GM23248 (cell line): ENCODE measurements at regions not wholly inside any gene's neighbourhood (a gene's known extent, or its start where the extent isn't known, plus 50 kb on each side); places are given as distances from the start of the nearest gene placed in this dataset.
A peak's percentile ranks its signal among the peaks of the same experiment; 100 is the strongest.

Experiments used
- DNase-seq: peaks from one replicate; pipeline ENCODE4 v3.0.0-alpha.2; 2015
- H2AFZ ChIP-seq: fragments of 200-600 bp; sonication (generic); 2 replicates; pipeline ENCODE4 v1.6.1; 2016; ENCODE audit warnings: antibody characterized with exemption
- H3F3A ChIP-seq: fragments of 200-600 bp; sonication (generic); 2 replicates; pipeline ENCODE4 v1.6.1; 2016; ENCODE audit warnings: mild to moderate bottlenecking, antibody characterized with exemption, mixed run types; ENCODE audit not compliant: insufficient read depth
- H3K27ac ChIP-seq: fragments of 200-600 bp; sonication (generic); 2 replicates; pipeline ENCODE4 v1.5.1; 2016; ENCODE audit warnings: mild to moderate bottlenecking
- H3K27me3 ChIP-seq: fragments of 200-600 bp; sonication (generic); replicated peaks from 2 replicates; pipeline ENCODE4 v1.6.1; 2016; ENCODE audit warnings: mild to moderate bottlenecking; ENCODE audit not compliant: insufficient read depth
- H3K36me3 ChIP-seq: fragments of 200-600 bp; sonication (generic); 2 replicates; pipeline ENCODE4 v1.6.1; 2016; ENCODE audit warnings: low read depth, mild to moderate bottlenecking
- H3K4me1 ChIP-seq: fragments of 200-600 bp; sonication (generic); 2 replicates; pipeline ENCODE4 v1.6.1; 2016; ENCODE audit warnings: mild to moderate bottlenecking; ENCODE audit not compliant: insufficient read depth
- H3K4me2 ChIP-seq: fragments of 200-600 bp; sonication (generic); one replicate; pipeline ENCODE4 v1.6.1; 2016; ENCODE audit warnings: mild to moderate bottlenecking; ENCODE audit not compliant: unreplicated experiment
- H3K4me3 ChIP-seq: fragments of 200-600 bp; sonication (generic); 2 replicates; pipeline ENCODE4 v1.5.1; 2016; ENCODE audit warnings: mild to moderate bottlenecking
- H3K79me2 ChIP-seq: fragments of 200-600 bp; sonication (generic); 2 replicates; pipeline ENCODE4 v1.6.1; 2016; ENCODE audit warnings: mild to moderate bottlenecking; ENCODE audit not compliant: insufficient read depth
- H3K9ac ChIP-seq: fragments of 200-600 bp; sonication (generic); 2 replicates; pipeline ENCODE4 v1.6.1; 2016; ENCODE audit warnings: mild to moderate bottlenecking
- H3K9me2 ChIP-seq: fragments of 200-600 bp; sonication (generic); 2 replicates; pipeline ENCODE4 v1.6.1; 2016; ENCODE audit warnings: mixed run types, mild to moderate bottlenecking, moderate library complexity; ENCODE audit not compliant: insufficient read depth
- H3K9me3 ChIP-seq: fragments of 200-600 bp; sonication (generic); one replicate; pipeline ENCODE4 v1.6.1; 2017; ENCODE audit warnings: low read depth
- H4K20me1 ChIP-seq: fragments of 200-600 bp; sonication (generic); 2 replicates; pipeline ENCODE4 v1.6.0; 2016; ENCODE audit not compliant: insufficient read depth
- EZH2 ChIP-seq: fragments of 200-600 bp; sonication (generic); IDR thresholded peaks from 2 replicates; pipeline ENCODE4 v1.6.1; 2018; ENCODE audit warnings: antibody characterized with exemption, mild to moderate bottlenecking; ENCODE audit not compliant: insufficient read depth, poor library complexity, severe bottlenecking
- EZH2phosphoT487 ChIP-seq: fragments of 200-600 bp; sonication (generic); IDR thresholded peaks from 2 replicates; pipeline ENCODE4 v1.6.1; 2018; ENCODE audit warnings: antibody characterized with exemption, moderate library complexity, mild to moderate bottlenecking, low read depth; ENCODE audit not compliant: insufficient read depth
- WGBS, 2 experiments: methylation state at CpG; one replicate each; pipeline ENCODE4 v1.1.6; 2015 to 2017; ENCODE audit warnings: low lambda C conversion rate in 2 of 2, low coverage in 1 of 2; ENCODE audit errors: missing lambda C conversion rate in 2 of 2; 5-methylcytosine and 5-hydroxymethylcytosine counted together
- in situ Hi-C: fragments of 300-500 bp; cut with MboI; formaldehyde crosslinking; loops from 2 replicates; pipeline ENCODE4 v1.15.0; 2020

GRCh38 chr12:67073336-67073735 lies 195.8 kb upstream of the CAND1 start:
- H3K27me3 ChIP-seq, result peaks cover 57% of the 10 kb centered on the region
- no peak overlapping the region for H3K27ac ChIP-seq
- H3K36me3 ChIP-seq, result no peaks in the 10 kb centered on the region
- H3K4me3 ChIP-seq, result no peak overlapping the region
- no peak for DNase-seq
- H3K9me3 ChIP-seq, result no peaks in the 10 kb centered on the region
- in situ Hi-C loops, result no loop called here
- TF ChIP-seq EZH2phosphoT487 (no peak), EZH2 (no peak)
- no peaks in the 10 kb centered on the region for H3K4me1 ChIP-seq
- no peaks in the 10 kb centered on the region for H4K20me1 ChIP-seq
- 0% methylated on average over 1 of the region's 1 CpG for WGBS, 2 experiments
- H2AFZ ChIP-seq, result no peak overlapping the region
- no peaks in the 10 kb centered on the region for H3K9me2 ChIP-seq
- no peaks in the 10 kb centered on the region for H3K79me2 ChIP-seq
- no peak overlapping the region for H3K4me2 ChIP-seq
- no peak overlapping the region for H3K9ac ChIP-seq
- H3F3A ChIP-seq, result peaks cover 3% of the 10 kb centered on the region; the same call in 1 of the 2 replicates

- TF ChIP-seq EZH2phosphoT487 (no peak), EZH2 (no peak)
- 31 to 33% methylated on average over 6 of the region's 6 CpGs for WGBS, 2 experiments
- in situ Hi-C loops, result no loop called here
Observed at GRCh38 chr12:67074072-67074471, 195.1 kb upstream of the CAND1 start.

GRCh38 chr12:67077617-67078016 lies 191.5 kb upstream of the CAND1 start:
- no peaks in the 10 kb centered on the region for H3K79me2 ChIP-seq
- in situ Hi-C loops, result no loop called here
- no peak overlapping the region for H3K4me3 ChIP-seq
- no peak overlapping the region for H2AFZ ChIP-seq
- no peak overlapping the region for H3K9ac ChIP-seq
- no peaks in the 10 kb centered on the region for H3K9me3 ChIP-seq
- no peaks in the 10 kb centered on the region for H4K20me1 ChIP-seq
- no peaks in the 10 kb centered on the region for H3K4me1 ChIP-seq
- H3K27ac ChIP-seq, result no peak overlapping the region
- H3K27me3 ChIP-seq, result peaks cover 49% of the 10 kb centered on the region
- peak; percentile 50 for DNase-seq
- no peak for TF ChIP-seq EZH2phosphoT487
- TF ChIP-seq EZH2, result no peak
- no peaks in the 10 kb centered on the region for H3K36me3 ChIP-seq
- no peak overlapping the region for H3K4me2 ChIP-seq
- H3K9me2 ChIP-seq, result no peaks in the 10 kb centered on the region
- WGBS, 2 experiments, result 24 to 33% methylated on average over 1 of the region's 1 CpG
- peaks cover 3% of the 10 kb centered on the region; the same call in 1 of the 2 replicates for H3F3A ChIP-seq

More at GRCh38 chr12:67074072-67074471, 195.1 kb upstream of the CAND1 start:
- Histone ChIP-seq H3K9ac (no peak overlapping the region), H2AFZ (no peak overlapping the region), H3K4me3 (no peak overlapping the region), H3K4me1 (no peaks in the 10 kb centered on the region), H3K79me2 (no peaks in the 10 kb centered on the region), H3K9me3 (no peaks in the 10 kb centered on the region), H3F3A (peaks cover 3% of the 10 kb centered on the region; the same call in 1 of the 2 replicates), H3K27ac (no peak overlapping the region), H3K27me3 (peaks cover 57% of the 10 kb centered on the region), H3K9me2 (no peaks in the 10 kb centered on the region), H3K4me2 (no peak overlapping the region), H3K36me3 (no peaks in the 10 kb centered on the region), H4K20me1 (no peaks in the 10 kb centered on the region)
- DNase-seq, result no peak

GRCh38 chr12:67078957-67079356 lies 190.2 kb upstream of the CAND1 start:
- H3K4me2 ChIP-seq, result no peak overlapping the region
- no peak overlapping the region for H2AFZ ChIP-seq
- no peak overlapping the region for H3K27ac ChIP-seq
- H3K79me2 ChIP-seq, result no peaks in the 10 kb centered on the region
- H3K27me3 ChIP-seq, result peaks cover 42% of the 10 kb centered on the region
- no peak for DNase-seq
- in situ Hi-C loops, result no loop called here
- WGBS, 2 experiments, result 37% methylated on average over 4 of the region's 4 CpGs
- peaks cover 3% of the 10 kb centered on the region; the same call in 1 of the 2 replicates for H3F3A ChIP-seq
- no peak overlapping the region for H3K9ac ChIP-seq
- H3K4me1 ChIP-seq, result no peaks in the 10 kb centered on the region
- H3K4me3 ChIP-seq, result no peak overlapping the region
- no peaks in the 10 kb centered on the region for H3K9me2 ChIP-seq
- H3K36me3 ChIP-seq, result no peaks in the 10 kb centered on the region
- H3K9me3 ChIP-seq, result no peaks in the 10 kb centered on the region
- TF ChIP-seq EZH2 (no peak), EZH2phosphoT487 (no peak)
- H4K20me1 ChIP-seq, result no peaks in the 10 kb centered on the region

GRCh38 chr12:67080637-67081036 lies 188.5 kb upstream of the CAND1 start:
- no peaks in the 10 kb centered on the region for H3K4me1 ChIP-seq
- no peaks in the 10 kb centered on the region for H4K20me1 ChIP-seq
- TF ChIP-seq EZH2 (no peak), EZH2phosphoT487 (no peak)
- no peak for DNase-seq
- no peaks in the 10 kb centered on the region for H3K9me3 ChIP-seq
- no peak overlapping the region for H2AFZ ChIP-seq
- no peak overlapping the region for H3K4me2 ChIP-seq
- H3K27me3 ChIP-seq, result peaks cover 33% of the 10 kb centered on the region
- H3K4me3 ChIP-seq, result no peak overlapping the region
- H3K27ac ChIP-seq, result no peak overlapping the region
- H3K9me2 ChIP-seq, result no peaks in the 10 kb centered on the region
- H3F3A ChIP-seq, result peaks cover 3% of the 10 kb centered on the region; the same call in 1 of the 2 replicates
- H3K9ac ChIP-seq, result no peak overlapping the region
- no peaks in the 10 kb centered on the region for H3K79me2 ChIP-seq
- in situ Hi-C loops, result no loop called here
- no peaks in the 10 kb centered on the region for H3K36me3 ChIP-seq
- WGBS, 2 experiments, result 5 to 20% methylated on average over 1 of the region's 1 CpG
